Mucosa of descending colon (tissue), 3 donors: ENCODE measurements at regions not wholly inside any gene's neighbourhood (a gene's known extent, or its start where the extent isn't known, plus 50 kb on each side); places are given as distances from the start of the nearest gene placed in this dataset.

Experiments
- ATAC-seq: fragments of 200-7000 bp; cut with Tn5 transposase; one replicate; pipeline ENCODE4 v1.9.1; 2020; ENCODE audit warnings: mild to moderate bottlenecking, moderate library complexity
- DNase-seq, 3 donors: peaks; one replicate each; pipeline ENCODE4 v3.0.0-alpha.2; 2020
- H3K36me3 ChIP-seq: fragments of 200-600 bp; one replicate; pipeline ENCODE4 v1.8.0; 2021; ENCODE audit warnings: low read depth, mild to moderate bottlenecking
- H3K4me1 ChIP-seq: fragments of 200-600 bp; one replicate; pipeline ENCODE4 v1.8.0; 2021; ENCODE audit warnings: low read depth, mild to moderate bottlenecking
- H3K4me3 ChIP-seq: fragments of 200-600 bp; one replicate; pipeline ENCODE4 v1.8.0; 2021; ENCODE audit warnings: mild to moderate bottlenecking
- H3K9me3 ChIP-seq: fragments of 200-600 bp; one replicate; pipeline ENCODE4 v1.8.0; 2021; ENCODE audit warnings: mild to moderate bottlenecking
- CTCF ChIP-seq: fragments of 200-600 bp; IDR thresholded peaks from one replicate; pipeline ENCODE4 v1.8.0; 2022; ENCODE audit warnings: antibody characterized with exemption, mild to moderate bottlenecking
- intact Hi-C, 2 donors: fragments of 100-400 bp; cut with DNase I in 1 of 2; cut with micrococcal nuclease in 1 of 2; formaldehyde crosslinking; loops; one replicate each; pipeline versions ENCODE4 v1.11.0 to v1.11.1; 2022; cut with DNase I, micrococcal nuclease
- donor health status: DM: no; HTN: no; CAD: no; lungs with moderate emphysema.
- donor health status: DM: no; HTN: no; CAD: no.
- donor health status: DM: no; HTN: yes; CAD: no.

- no peak for ATAC-seq
- Histone ChIP-seq H3K4me1 (peaks cover 22% of the 10 kb centered on the region), H3K9me3 (no peaks in the 10 kb centered on the region), H3K36me3 (no peaks in the 10 kb centered on the region), H3K4me3 (no peak overlapping the region)
- intact Hi-C loops = no loop called here
- DNase-seq = no peak
- no peak for TF ChIP-seq CTCF
Measured at GRCh38 chr1:229842302-229843255, 216.5 kb downstream of the URB2 start.

- intact Hi-C loops = no loop called here
- Histone ChIP-seq H3K9me3 (no peaks in the 10 kb centered on the region), H3K36me3 (no peaks in the 10 kb centered on the region), H3K4me1 (peaks cover 22% of the 10 kb centered on the region), H3K4me3 (no peak overlapping the region)
- ATAC-seq (peak; percentile 83), DNase-seq (peak; percentile 55 to 69 (median 64))
- TF ChIP-seq CTCF = no peak
Measured at GRCh38 chr1:229843627-229844238, 217.7 kb downstream of the URB2 start.

- Histone ChIP-seq H3K4me1 (peaks cover 22% of the 10 kb centered on the region), H3K36me3 (no peaks in the 10 kb centered on the region), H3K4me3 (no peak overlapping the region), H3K9me3 (no peaks in the 10 kb centered on the region)
- intact Hi-C loops = no loop called here
- peak; percentile 84 for ATAC-seq
- DNase-seq = peak; percentile 51 to 61 (median 58)
- no peak for TF ChIP-seq CTCF
Measured at GRCh38 chr1:229844675-229845074, 218.6 kb downstream of the URB2 start.

GRCh38 chr1:229845410-229846138 is 219.5 kb downstream of the URB2 start:
- TF ChIP-seq CTCF = no peak
- Histone ChIP-seq H3K4me1 (peaks cover 22% of the 10 kb centered on the region), H3K36me3 (no peaks in the 10 kb centered on the region), H3K9me3 (no peaks in the 10 kb centered on the region), H3K4me3 (no peak overlapping the region)
- intact Hi-C loops = no loop called here
- ATAC-seq (peak; percentile 11), DNase-seq (peak in 1 of 3 donors; percentile 23)

GRCh38 chr1:229846351-229846750 is 220.3 kb downstream of the URB2 start:
- H3K9me3 ChIP-seq = no peaks in the 10 kb centered on the region
- no peak for TF ChIP-seq CTCF
- intact Hi-C loops = no loop called here
- no peak overlapping the region for H3K4me3 ChIP-seq
- H3K4me1 ChIP-seq = peaks cover 22% of the 10 kb centered on the region
- DNase-seq (peak; percentile 39 to 65 (median 48)), ATAC-seq (peak; percentile 76)
- no peaks in the 10 kb centered on the region for H3K36me3 ChIP-seq
